Choroid plexus epithelial cell (primary cell): ENCODE measurements at regions not wholly inside any gene's neighbourhood (a gene's known extent, or its start where the extent isn't known, plus 50 kb on each side); places are given as distances from the start of the nearest gene placed in this dataset.

Experiments used
- DNase-seq: peaks from one replicate; pipeline ENCODE4 v3.0.0-alpha.2; 2010; ENCODE audit warnings: low read depth
- H3K4me3 ChIP-seq: 2 replicates; pipeline ENCODE4 v1.5.1; 2011; ENCODE audit warnings: low read depth, mild to moderate bottlenecking, control low read depth, low read length, moderate library complexity
- CTCF ChIP-seq: conservative IDR thresholded peaks from 2 replicates; pipeline ENCODE4 v1.5.1; 2011; ENCODE audit warnings: low read depth, mild to moderate bottlenecking, control low read depth, inconsistent platforms, low read length, moderate library complexity

GRCh38 chr14:51449681-51450080, 202.0 kb upstream of the FRMD6 start:
- H3K4me3 ChIP-seq, result no peak overlapping the region
- DNase-seq, result no peak
- no peak for TF ChIP-seq CTCF

- no peak for TF ChIP-seq CTCF
- no peak overlapping the region for H3K4me3 ChIP-seq
- DNase-seq, result no peak
Observed at GRCh38 chr14:51451561-51451960, 200.1 kb upstream of the FRMD6 start.

GRCh38 chr14:51453869-51454268, 197.8 kb upstream of the FRMD6 start:
- no peak for DNase-seq
- TF ChIP-seq CTCF, result no peak
- H3K4me3 ChIP-seq, result no peak overlapping the region

- DNase-seq, result no peak
- no peak overlapping the region for H3K4me3 ChIP-seq
- TF ChIP-seq CTCF, result no peak
Observed at GRCh38 chr14:51454351-51454750, 197.4 kb upstream of the FRMD6 start.

GRCh38 chr14:51455041-51455835, 196.5 kb upstream of the FRMD6 start:
- no peak for DNase-seq
- no peak for TF ChIP-seq CTCF
- H3K4me3 ChIP-seq, result no peak overlapping the region

GRCh38 chr14:51457843-51458562, 193.7 kb upstream of the FRMD6 start:
- no peak for DNase-seq
- H3K4me3 ChIP-seq, result no peak overlapping the region
- TF ChIP-seq CTCF, result no peak
